MG63 (cell line): ENCODE measurements at regions not wholly inside any gene's neighbourhood (a gene's known extent, or its start where the extent isn't known, plus 50 kb on each side); places are given as distances from the start of the nearest gene placed in this dataset.

Experiments used
- DNase-seq: peaks from one replicate; pipeline ENCODE4 v3.0.0-alpha.2; 2020
- H3K27me3 ChIP-seq: fragments of 250-450 bp; sonication (Bioruptor Pico); 2 replicates; pipeline ENCODE4 v1.5.1; 2020; ENCODE audit warnings: mild to moderate bottlenecking, moderate library complexity
- H3K36me3 ChIP-seq: fragments of 250-450 bp; sonication (Bioruptor Pico); 2 replicates; pipeline ENCODE4 v1.5.1; 2020; ENCODE audit warnings: mild to moderate bottlenecking, moderate library complexity
- H3K4me3 ChIP-seq: fragments of 250-450 bp; sonication (Bioruptor Pico); 2 replicates; pipeline ENCODE4 v1.5.1; 2020; ENCODE audit warnings: mild to moderate bottlenecking, moderate library complexity
- H3K9me3 ChIP-seq: fragments of 250-450 bp; sonication (Bioruptor Pico); 2 replicates; pipeline ENCODE4 v1.5.1; 2020; ENCODE audit warnings: mild to moderate bottlenecking, moderate library complexity

- no peaks in the 10 kb centered on the region for H3K36me3 ChIP-seq
- H3K27me3 ChIP-seq: no peaks in the 10 kb centered on the region
- no peak for DNase-seq
- no peak overlapping the region for H3K4me3 ChIP-seq
- no peaks in the 10 kb centered on the region for H3K9me3 ChIP-seq
Measured at GRCh38 chr6:21808551-21809242, 215.1 kb downstream of the SOX4 start.

- Histone ChIP-seq H3K9me3 (no peaks in the 10 kb centered on the region), H3K36me3 (no peaks in the 10 kb centered on the region), H3K27me3 (no peaks in the 10 kb centered on the region), H3K4me3 (no peak overlapping the region)
- no peak for DNase-seq
Measured at GRCh38 chr6:21811484-21811883, 217.9 kb downstream of the SOX4 start.

- no peak for DNase-seq
Measured at GRCh38 chr6:21816231-21816630, 222.7 kb downstream of the SOX4 start.

GRCh38 chr6:21820442-21820841 is 226.9 kb downstream of the SOX4 start:
- DNase-seq: no peak
- H3K9me3 ChIP-seq: no peaks in the 10 kb centered on the region

More at GRCh38 chr6:21816231-21816630, 222.7 kb downstream of the SOX4 start:
- Histone ChIP-seq H3K9me3 (no peaks in the 10 kb centered on the region), H3K27me3 (no peaks in the 10 kb centered on the region), H3K36me3 (no peaks in the 10 kb centered on the region), H3K4me3 (no peak overlapping the region)

GRCh38 chr6:21823371-21823770 is 229.8 kb downstream of the SOX4 start:
- no peak overlapping the region for H3K4me3 ChIP-seq
- no peaks in the 10 kb centered on the region for H3K9me3 ChIP-seq
- no peak for DNase-seq
- no peaks in the 10 kb centered on the region for H3K27me3 ChIP-seq
- H3K36me3 ChIP-seq: no peaks in the 10 kb centered on the region

More at GRCh38 chr6:21820442-21820841, 226.9 kb downstream of the SOX4 start:
- Histone ChIP-seq H3K27me3 (no peaks in the 10 kb centered on the region), H3K4me3 (no peak overlapping the region), H3K36me3 (no peaks in the 10 kb centered on the region)

GRCh38 chr6:21824431-21825177 is 231.1 kb downstream of the SOX4 start:
- no peak for DNase-seq
- H3K27me3 ChIP-seq: no peaks in the 10 kb centered on the region
- no peaks in the 10 kb centered on the region for H3K36me3 ChIP-seq
- no peak overlapping the region for H3K4me3 ChIP-seq
- no peaks in the 10 kb centered on the region for H3K9me3 ChIP-seq

GRCh38 chr6:21826023-21826422 is 232.5 kb downstream of the SOX4 start:
- no peaks in the 10 kb centered on the region for H3K9me3 ChIP-seq
- no peaks in the 10 kb centered on the region for H3K36me3 ChIP-seq
- H3K4me3 ChIP-seq: no peak overlapping the region
- DNase-seq: no peak
- no peaks in the 10 kb centered on the region for H3K27me3 ChIP-seq

- Histone ChIP-seq H3K27me3 (no peaks in the 10 kb centered on the region), H3K4me3 (no peak overlapping the region), H3K9me3 (no peaks in the 10 kb centered on the region), H3K36me3 (no peaks in the 10 kb centered on the region)
- DNase-seq: no peak
Measured at GRCh38 chr6:21826904-21827303, 233.4 kb downstream of the SOX4 start.

GRCh38 chr6:21827425-21828202 is 234.1 kb downstream of the SOX4 start:
- H3K36me3 ChIP-seq: no peaks in the 10 kb centered on the region
- no peak overlapping the region for H3K4me3 ChIP-seq
- H3K27me3 ChIP-seq: no peaks in the 10 kb centered on the region
- H3K9me3 ChIP-seq: no peaks in the 10 kb centered on the region
- no peak for DNase-seq

- no peak for DNase-seq
- H3K4me3 ChIP-seq: no peak overlapping the region
- H3K27me3 ChIP-seq: no peaks in the 10 kb centered on the region
- H3K9me3 ChIP-seq: no peaks in the 10 kb centered on the region
- H3K36me3 ChIP-seq: no peaks in the 10 kb centered on the region
Measured at GRCh38 chr6:21828704-21829103, 235.2 kb downstream of the SOX4 start.

- DNase-seq: no peak
- H3K27me3 ChIP-seq: no peaks in the 10 kb centered on the region
- H3K9me3 ChIP-seq: no peaks in the 10 kb centered on the region
- H3K36me3 ChIP-seq: no peaks in the 10 kb centered on the region
- no peak overlapping the region for H3K4me3 ChIP-seq
Measured at GRCh38 chr6:21829126-21829525, 235.6 kb downstream of the SOX4 start.

GRCh38 chr6:21831521-21832291 is 238.2 kb downstream of the SOX4 start:
- Histone ChIP-seq H3K27me3 (no peaks in the 10 kb centered on the region), H3K4me3 (no peak overlapping the region), H3K9me3 (no peaks in the 10 kb centered on the region), H3K36me3 (no peaks in the 10 kb centered on the region)
- no peak for DNase-seq

GRCh38 chr6:21836277-21836676 is 242.7 kb downstream of the SOX4 start:
- Histone ChIP-seq H3K27me3 (no peaks in the 10 kb centered on the region), H3K9me3 (no peaks in the 10 kb centered on the region), H3K36me3 (no peaks in the 10 kb centered on the region), H3K4me3 (no peak overlapping the region)
- DNase-seq: no peak

- DNase-seq: no peak
- H3K27me3 ChIP-seq: no peaks in the 10 kb centered on the region
- no peaks in the 10 kb centered on the region for H3K36me3 ChIP-seq
- H3K9me3 ChIP-seq: no peaks in the 10 kb centered on the region
- no peak overlapping the region for H3K4me3 ChIP-seq
Measured at GRCh38 chr6:21836772-21837425, 243.3 kb downstream of the SOX4 start.

- no peak overlapping the region for H3K4me3 ChIP-seq
- H3K9me3 ChIP-seq: no peaks in the 10 kb centered on the region
- no peak for DNase-seq
- H3K27me3 ChIP-seq: no peaks in the 10 kb centered on the region
- no peaks in the 10 kb centered on the region for H3K36me3 ChIP-seq
Measured at GRCh38 chr6:21840428-21840827, 246.9 kb downstream of the SOX4 start.

- Histone ChIP-seq H3K27me3 (no peaks in the 10 kb centered on the region), H3K36me3 (no peaks in the 10 kb centered on the region), H3K9me3 (no peaks in the 10 kb centered on the region), H3K4me3 (no peak overlapping the region)
- no peak for DNase-seq
Measured at GRCh38 chr6:21842875-21843645, 249.5 kb downstream of the SOX4 start.
